ENCODE measurements at regions not wholly inside any gene's neighbourhood (a gene's known extent, or its start where the extent isn't known, plus 50 kb on each side); places are given as distances from the start of the nearest gene placed in this dataset.

- TF ChIP-seq, protein P1, sequence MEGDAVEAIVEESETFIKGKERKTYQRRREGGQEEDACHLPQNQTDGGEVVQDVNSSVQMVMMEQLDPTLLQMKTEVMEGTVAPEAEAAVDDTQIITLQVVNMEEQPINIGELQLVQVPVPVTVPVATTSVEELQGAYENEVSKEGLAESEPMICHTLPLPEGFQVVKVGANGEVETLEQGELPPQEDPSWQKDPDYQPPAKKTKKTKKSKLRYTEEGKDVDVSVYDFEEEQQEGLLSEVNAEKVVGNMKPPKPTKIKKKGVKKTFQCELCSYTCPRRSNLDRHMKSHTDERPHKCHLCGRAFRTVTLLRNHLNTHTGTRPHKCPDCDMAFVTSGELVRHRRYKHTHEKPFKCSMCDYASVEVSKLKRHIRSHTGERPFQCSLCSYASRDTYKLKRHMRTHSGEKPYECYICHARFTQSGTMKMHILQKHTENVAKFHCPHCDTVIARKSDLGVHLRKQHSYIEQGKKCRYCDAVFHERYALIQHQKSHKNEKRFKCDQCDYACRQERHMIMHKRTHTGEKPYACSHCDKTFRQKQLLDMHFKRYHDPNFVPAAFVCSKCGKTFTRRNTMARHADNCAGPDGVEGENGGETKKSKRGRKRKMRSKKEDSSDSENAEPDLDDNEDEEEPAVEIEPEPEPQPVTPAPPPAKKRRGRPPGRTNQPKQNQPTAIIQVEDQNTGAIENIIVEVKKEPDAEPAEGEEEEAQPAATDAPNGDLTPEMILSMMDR (IDR thresholded peaks at IDR 0.05), result no peak
- TF ChIP-seq ZFX (IDR thresholded peaks at IDR 0.05; ENCODE audit: borderline replicate concordance), result no peak
Observed at GRCh38 chr7:85710960-85711359, 524.1 kb upstream of the SEMA3D start.
